ENCODE measurements at regions not wholly inside any gene's neighbourhood (a gene's known extent, or its start where the extent isn't known, plus 50 kb on each side); places are given as distances from the start of the nearest gene placed in this dataset.

DNA sequence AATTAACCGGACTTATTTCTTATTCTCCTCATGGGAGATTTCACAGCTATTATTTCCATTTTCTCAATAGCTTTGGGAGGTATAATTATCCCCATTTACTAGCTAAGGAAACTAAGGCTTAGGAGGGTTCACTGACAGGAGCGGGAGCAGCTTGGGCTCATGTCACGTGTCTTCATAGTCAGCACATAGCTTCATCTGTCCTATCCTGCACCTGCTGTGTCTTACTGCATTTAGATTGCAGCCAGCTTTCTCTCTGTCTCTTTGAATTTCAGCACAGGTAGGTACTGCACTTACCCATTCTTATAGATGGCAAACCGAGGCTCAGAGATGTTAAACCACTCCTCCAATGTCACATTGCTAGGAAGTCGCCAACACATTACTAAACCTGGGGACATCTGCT lies 839.9 kb downstream of the MAFB start:
- no peak overlapping the region for H4K8ac ChIP-seq (ENCODE audit: extremely low read depth, insufficient read depth, low read length)
- no peak overlapping the region for H3K4me3 ChIP-seq (ENCODE audit: extremely low read depth in 1 of 4, insufficient read depth in 2 of 4, low read depth in 3 of 4, low read length in 4 of 4)
- H3K27ac ChIP-seq (ENCODE audit: low read depth, low read length) = no peak overlapping the region
- no peak overlapping the region for H2AK5ac ChIP-seq (ENCODE audit: low read depth, low read length)
- H3K23me2 ChIP-seq (ENCODE audit: low read depth, low read length) = no peaks in the 10 kb centered on the region; the same call in 1 of the 2 replicates
- no peak overlapping the region for H3K23ac ChIP-seq (ENCODE audit: insufficient read length)
- no peaks in the 10 kb centered on the region for H3K79me2 ChIP-seq (ENCODE audit: control insufficient read depth in 1 of 2, insufficient read depth in 2 of 2, low read length in 2 of 2)
- DNase-seq (ENCODE audit: low read depth in 1 of 2, low spot score in 2 of 2) = no peak
- no peak overlapping the region for H4K91ac ChIP-seq (replicated peaks; ENCODE audit: insufficient read length, low read length)
- H4K5ac ChIP-seq (ENCODE audit: insufficient read length, low read depth, low read length) = no peak overlapping the region
- peaks cover 0 to 2% (median 0%) of the 10 kb centered on the region in 4 experiments; a peak in 2 of 7 replicates for H3K27me3 ChIP-seq (replicated peaks in 1 of 4; ENCODE audit: control insufficient read depth in 3 of 4, extremely low read depth in 1 of 4, insufficient read depth in 3 of 4, low read length in 3 of 4)
- H3K4me1 ChIP-seq (replicated peaks in 1 of 4; ENCODE audit: control insufficient read depth in 3 of 4, insufficient read depth in 4 of 4, low read length in 3 of 4) = peaks cover 2 to 12% (median 7%) of the 10 kb centered on the region in 4 experiments; a peak in 4 of 7 replicates
- H3K56ac ChIP-seq (replicated peaks; ENCODE audit: insufficient read length, low read depth, low read length) = no peak overlapping the region
- H2BK120ac ChIP-seq (replicated peaks; ENCODE audit: low read depth, low read length) = no peak overlapping the region
- no peaks in the 10 kb centered on the region for H4K20me1 ChIP-seq (replicated peaks in 1 of 2; ENCODE audit: control insufficient read depth in 1 of 2, insufficient read depth in 2 of 2, low read length in 2 of 2)
- H3K14ac ChIP-seq (ENCODE audit: insufficient read length) = no peak overlapping the region
- no peaks in the 10 kb centered on the region for H3K79me1 ChIP-seq (ENCODE audit: low read depth, low read length)
- H2BK15ac ChIP-seq (ENCODE audit: low read length) = no peak overlapping the region
- 94 to 100% methylated on average over 1 to 5 of the region's 5 CpGs for WGBS, 2 experiments (ENCODE audit: extremely low coverage in 1 of 2, insufficient coverage in 1 of 2, insufficient read length in 1 of 2, insufficient replicate concordance in 2 of 2, low coverage in 1 of 2, low lambda C conversion rate in 2 of 2, missing lambda C conversion rate in 1 of 2)
- no peak for FAIRE-seq
- H3K36me3 ChIP-seq (ENCODE audit: control insufficient read depth in 2 of 4, insufficient read depth in 4 of 4, low read length in 3 of 4) = no peaks in the 10 kb centered on the region
- H3K4me2 ChIP-seq (ENCODE audit: insufficient read depth in 1 of 2, low read depth in 2 of 2, low read length in 2 of 2) = no peak overlapping the region
- no peak overlapping the region for H3K18ac ChIP-seq (ENCODE audit: extremely low read depth, low read length)
- no peak overlapping the region for H2BK5ac ChIP-seq (ENCODE audit: low read depth, low read length)
- no peak overlapping the region for H3K4ac ChIP-seq (replicated peaks; ENCODE audit: insufficient read length, low read depth, low read length)
- no peak for TF ChIP-seq SIX5 (IDR thresholded peaks at IDR 0.05; ENCODE audit: low read depth, low read length)
- no peak for TF ChIP-seq EP300 (IDR thresholded peaks at IDR 0.05; ENCODE audit: borderline replicate concordance in 1 of 2, low read depth in 2 of 2, low read length in 2 of 2)
- no peak for TF ChIP-seq E2F6 (IDR thresholded peaks at IDR 0.05)
- TF ChIP-seq SIN3A (conservative IDR thresholded peaks at IDR 0.05 in 1 of 2, IDR thresholded peaks at IDR 0.05 in 1 of 2; ENCODE audit: low read depth in 1 of 2, low read length in 2 of 2) = no peak
- TF ChIP-seq CEBPB (IDR thresholded peaks at IDR 0.05; ENCODE audit: low read depth, low read length) = no peak
- no peak for TF ChIP-seq EZH2 (IDR thresholded peaks at IDR 0.05; ENCODE audit: low read depth, low read length, severe bottlenecking)
- TF ChIP-seq JUN (IDR thresholded peaks at IDR 0.05; ENCODE audit: low read depth, low read length) = no peak
- TF ChIP-seq GABPA (IDR thresholded peaks at IDR 0.05; ENCODE audit: borderline replicate concordance, insufficient read depth, low read length) = no peak
- TF ChIP-seq BRCA1 (IDR thresholded peaks at IDR 0.05; ENCODE audit: low read depth, low read length) = no peak
- TF ChIP-seq BACH1 (IDR thresholded peaks at IDR 0.05; ENCODE audit: low read length) = no peak
- TF ChIP-seq CHD2 (IDR thresholded peaks at IDR 0.05; ENCODE audit: low read length) = no peak
- no peak for TF ChIP-seq MAFK (IDR thresholded peaks at IDR 0.05; ENCODE audit: low read depth, low read length)
- TF ChIP-seq TEAD4 (IDR thresholded peaks at IDR 0.05; ENCODE audit: low read depth, low read length) = no peak
- TF ChIP-seq BCL11A (IDR thresholded peaks at IDR 0.05; ENCODE audit: low read depth in 2 of 2, low read length in 2 of 2) = no peak
- TF ChIP-seq EGR1 (IDR thresholded peaks at IDR 0.05; ENCODE audit: borderline replicate concordance, low read depth, low read length) = no peak
- no peak overlapping the region for H2BK12ac ChIP-seq (ENCODE audit: low read depth, low read length)
- H2AFZ ChIP-seq (ENCODE audit: low read length) = no peak overlapping the region
- ChIA-PET CTCF (ENCODE audit: partially characterized antibody) (interaction anchor here (0.6 to 4.9 kb wide), 8 partner anchors 13 to 584 kb away, joined by 3 to 25 read pairs (median 4); no protein-coding TSS in a partner anchor), POLR2A (ENCODE audit: partially characterized antibody) (no interaction called here)
- H2BK20ac ChIP-seq (ENCODE audit: low read length) = no peak overlapping the region
- H3K9me3 ChIP-seq (ENCODE audit: insufficient read depth in 2 of 2, low read depth in 1 of 2, low read length in 1 of 2) = no peaks in the 10 kb centered on the region
- H3K9ac ChIP-seq (replicated peaks in 1 of 4; ENCODE audit: extremely low read depth in 1 of 4, low read depth in 3 of 4, low read length in 3 of 4) = no peak overlapping the region
